Type B pancreatic cell (in vitro differentiated cells): ENCODE measurements at regions not wholly inside any gene's neighbourhood (a gene's known extent, or its start where the extent isn't known, plus 50 kb on each side); places are given as distances from the start of the nearest gene placed in this dataset.

Experiments used
- DNase-seq: peaks from one replicate; pipeline ENCODE4 v3.0.0; 2021; ENCODE audit warnings: mixed read lengths; ENCODE audit not compliant: unreplicated experiment; ENCODE audit errors: extremely low spot score
- H3K27ac Mint-ChIP-seq: 2 replicates; pipeline ENCODE4 v1.8.0; 2021; ENCODE audit warnings: mild to moderate bottlenecking, mixed read lengths
- H3K27me3 Mint-ChIP-seq: 2 replicates; pipeline ENCODE4 v1.8.0; 2021; ENCODE audit warnings: mixed read lengths
- H3K36me3 Mint-ChIP-seq: 2 replicates; pipeline ENCODE4 v1.8.0; 2021; ENCODE audit warnings: mixed read lengths
- H3K4me1 Mint-ChIP-seq: one replicate; pipeline ENCODE4 v1.8.0; 2021; ENCODE audit warnings: mixed read lengths; ENCODE audit not compliant: unreplicated experiment
- H3K4me3 Mint-ChIP-seq: 2 replicates; pipeline ENCODE4 v1.8.0; 2021; ENCODE audit warnings: mild to moderate bottlenecking, mixed read lengths
- H3K9me3 Mint-ChIP-seq: 2 replicates; pipeline ENCODE4 v1.8.0; 2021; ENCODE audit warnings: mixed read lengths
- TF ChIP-seq, protein P1 (sequence below): fragments of 200-600 bp; sonication (generic); conservative IDR thresholded peaks from 2 replicates; pipeline ENCODE4 v1.5.0; 2021; ENCODE audit warnings: antibody characterized with exemption, mild to moderate bottlenecking

DNA sequence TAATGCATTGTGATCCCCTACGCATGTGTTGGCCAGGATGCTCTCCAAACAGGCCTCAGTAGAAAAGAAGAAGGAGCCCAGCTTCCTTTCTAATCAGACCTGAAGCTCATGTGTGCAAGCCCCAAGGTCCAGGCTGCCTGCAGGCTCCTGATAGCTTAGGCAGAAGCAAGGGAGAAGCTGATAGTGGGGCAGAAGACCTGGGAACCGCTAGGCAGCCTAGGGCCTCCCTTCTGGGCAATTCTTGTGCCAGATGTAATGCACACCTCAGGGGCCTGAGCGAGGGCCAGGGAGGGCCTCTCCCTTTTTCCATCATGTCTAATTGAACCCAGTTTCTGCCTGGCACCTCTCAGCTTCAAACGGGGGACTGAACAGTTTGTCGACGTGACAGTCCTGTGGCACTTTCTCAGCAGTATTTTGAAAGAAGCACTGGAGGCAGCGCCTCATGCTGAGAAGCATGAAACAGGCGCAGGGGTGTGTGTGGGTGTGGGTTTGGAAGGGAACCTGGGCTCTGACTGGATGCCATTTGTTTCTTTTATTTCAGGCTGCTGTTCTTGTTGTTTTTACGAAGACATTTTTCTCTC, 212.8 kb downstream of the PIK3R1 start:
- Mint-ChIP-seq H3K4me1 (peaks cover 10% of the 10 kb centered on the region), H3K4me3 (no peak overlapping the region), H3K27me3 (peaks cover 5% of the 10 kb centered on the region), H3K9me3 (no peaks in the 10 kb centered on the region), H3K36me3 (no peaks in the 10 kb centered on the region), H3K27ac (no peak overlapping the region)
- DNase-seq, result no peak
- TF ChIP-seq, protein P1, sequence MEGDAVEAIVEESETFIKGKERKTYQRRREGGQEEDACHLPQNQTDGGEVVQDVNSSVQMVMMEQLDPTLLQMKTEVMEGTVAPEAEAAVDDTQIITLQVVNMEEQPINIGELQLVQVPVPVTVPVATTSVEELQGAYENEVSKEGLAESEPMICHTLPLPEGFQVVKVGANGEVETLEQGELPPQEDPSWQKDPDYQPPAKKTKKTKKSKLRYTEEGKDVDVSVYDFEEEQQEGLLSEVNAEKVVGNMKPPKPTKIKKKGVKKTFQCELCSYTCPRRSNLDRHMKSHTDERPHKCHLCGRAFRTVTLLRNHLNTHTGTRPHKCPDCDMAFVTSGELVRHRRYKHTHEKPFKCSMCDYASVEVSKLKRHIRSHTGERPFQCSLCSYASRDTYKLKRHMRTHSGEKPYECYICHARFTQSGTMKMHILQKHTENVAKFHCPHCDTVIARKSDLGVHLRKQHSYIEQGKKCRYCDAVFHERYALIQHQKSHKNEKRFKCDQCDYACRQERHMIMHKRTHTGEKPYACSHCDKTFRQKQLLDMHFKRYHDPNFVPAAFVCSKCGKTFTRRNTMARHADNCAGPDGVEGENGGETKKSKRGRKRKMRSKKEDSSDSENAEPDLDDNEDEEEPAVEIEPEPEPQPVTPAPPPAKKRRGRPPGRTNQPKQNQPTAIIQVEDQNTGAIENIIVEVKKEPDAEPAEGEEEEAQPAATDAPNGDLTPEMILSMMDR, result no peak

GRCh38 chr5:68429510-68429909, 214.0 kb downstream of the PIK3R1 start:
- H3K36me3 Mint-ChIP-seq, result no peaks in the 10 kb centered on the region
- H3K4me3 Mint-ChIP-seq, result no peak overlapping the region
- H3K4me1 Mint-ChIP-seq, result peaks cover 14% of the 10 kb centered on the region
- H3K27me3 Mint-ChIP-seq, result peaks cover 5% of the 10 kb centered on the region
- H3K27ac Mint-ChIP-seq, result no peak overlapping the region
- DNase-seq, result no peak
- TF ChIP-seq, protein P1, result no peak
- H3K9me3 Mint-ChIP-seq, result peaks cover 8% of the 10 kb centered on the region

DNA sequence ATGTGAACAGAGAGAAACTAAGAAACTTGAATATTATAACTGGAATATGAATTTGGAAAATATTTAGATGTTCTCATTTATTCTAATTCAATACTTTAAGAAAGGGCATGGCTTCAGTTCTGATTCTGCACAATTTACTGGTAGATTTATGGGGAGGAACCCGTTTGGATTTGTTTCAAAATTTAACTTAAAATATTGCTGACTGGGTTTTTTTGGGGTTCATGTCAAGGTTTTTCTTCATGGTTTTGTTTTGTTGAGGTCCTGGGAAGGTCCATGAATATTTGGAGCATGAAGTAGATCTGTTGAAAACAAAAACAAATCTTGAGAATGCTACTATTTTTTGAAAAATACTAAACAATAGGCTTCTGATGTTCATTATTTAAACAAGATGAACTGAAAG, 214.7 kb downstream of the PIK3R1 start:
- Mint-ChIP-seq H3K36me3 (no peaks in the 10 kb centered on the region), H3K27ac (no peak overlapping the region), H3K27me3 (peaks cover 5% of the 10 kb centered on the region), H3K4me3 (no peak overlapping the region), H3K9me3 (peaks cover 8% of the 10 kb centered on the region), H3K4me1 (peaks cover 11% of the 10 kb centered on the region)
- TF ChIP-seq, protein P1, result no peak
- DNase-seq, result no peak

GRCh38 chr5:68431186-68431585, 215.6 kb downstream of the PIK3R1 start:
- Mint-ChIP-seq H3K36me3 (no peaks in the 10 kb centered on the region), H3K4me1 (peaks cover 11% of the 10 kb centered on the region), H3K9me3 (peaks cover 8% of the 10 kb centered on the region), H3K27ac (no peak overlapping the region), H3K27me3 (peaks cover 5% of the 10 kb centered on the region), H3K4me3 (no peak overlapping the region)
- TF ChIP-seq, protein P1, result no peak
- no peak for DNase-seq

DNA sequence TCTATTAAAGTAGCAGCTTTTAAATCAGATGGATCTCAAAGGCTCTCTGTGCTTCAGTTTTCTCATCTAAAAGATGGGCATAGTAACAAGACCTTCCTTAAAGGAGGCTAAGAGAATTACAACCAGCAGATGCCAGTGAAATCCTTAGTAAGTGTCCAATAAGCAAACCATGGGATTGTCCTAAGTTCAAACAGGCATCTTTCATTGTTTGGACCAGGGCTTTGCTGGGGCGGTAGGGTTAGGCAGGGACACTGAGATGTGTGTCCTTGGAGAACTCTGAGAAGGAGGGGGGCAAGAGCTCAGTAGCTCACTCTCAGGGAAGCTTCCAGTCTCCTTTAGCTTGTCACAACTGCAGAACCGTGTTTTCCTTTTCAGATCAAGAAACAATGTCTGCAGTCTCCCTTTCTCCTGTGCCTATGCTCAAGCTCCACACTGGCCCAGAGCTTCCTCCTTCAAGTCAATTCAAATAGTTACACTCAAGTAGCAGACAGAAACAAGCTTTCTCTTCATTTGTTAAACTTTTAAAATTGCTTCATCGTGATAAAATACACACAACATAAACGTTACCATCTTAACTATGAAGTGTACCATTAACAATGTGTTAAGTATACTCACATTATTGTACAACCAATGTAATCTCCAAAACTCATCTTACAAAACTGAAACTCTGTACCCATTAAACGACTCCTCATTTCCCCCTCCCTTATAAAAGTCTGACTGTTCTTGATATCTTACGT, 216.2 kb downstream of the PIK3R1 start:
- peaks cover 8% of the 10 kb centered on the region for H3K9me3 Mint-ChIP-seq
- peaks cover 11% of the 10 kb centered on the region for H3K4me1 Mint-ChIP-seq
- no peaks in the 10 kb centered on the region for H3K36me3 Mint-ChIP-seq
- no peak for DNase-seq
- H3K4me3 Mint-ChIP-seq, result no peak overlapping the region
- peaks cover 5% of the 10 kb centered on the region for H3K27me3 Mint-ChIP-seq
- TF ChIP-seq, protein P1, result no peak
- no peak overlapping the region for H3K27ac Mint-ChIP-seq
